Left cardiac atrium (tissue), 4 donors: ENCODE measurements at regions not wholly inside any gene's neighbourhood (a gene's known extent, or its start where the extent isn't known, plus 50 kb on each side); places are given as distances from the start of the nearest gene placed in this dataset.
A peak's percentile ranks its signal among the peaks of the same experiment; 100 is the strongest.
"Not testable (repeated sequence)": the region's sequence is repeated elsewhere in the genome, so short reads cannot be mapped to it uniquely, and the experiment has no call there.

Experiments
- ATAC-seq, 2 donors: fragments of 200-7000 bp; cut with Tn5 transposase; one replicate each; pipeline ENCODE4 v1.9.1; 2020; ENCODE audit warnings: mild to moderate bottlenecking in 2 of 2, moderate library complexity in 2 of 2
- DNase-seq: peaks from one replicate; pipeline ENCODE4 v3.0.0-alpha.2; 2020
- intact Hi-C, 2 donors: fragments of 100-400 bp; cut with DNase I; formaldehyde crosslinking; loops; one replicate each; pipeline versions ENCODE4 v1.14.1 to v1.15.1; 2022 to 2023
- donor health status: DM: no; HTN: yes; CAD: no.
- donor health status: DM: no; HTN: yes; CAD: no; lungs with severe emphysema.
- donor health status: DM: yes; HTN: yes; CAD: no.
- donor health status: Dilated cardiomyopathy.

- intact Hi-C loops: loop anchor here in 1 of 2 donors (10.0 kb wide), 1 partner anchor 241 kb away; the partner anchor contains the start of gene IRS1
- ATAC-seq (no peak), DNase-seq (no peak)
Observed at GRCh38 chr2:226553333-226553732, 246.3 kb downstream of the IRS1 start.

GRCh38 chr2:226552571-226553285 is 246.9 kb downstream of the IRS1 start:
- DNase-seq (no peak), ATAC-seq (no peak)
- intact Hi-C loops: loop anchor here in 1 of 2 donors (10.0 kb wide), 1 partner anchor 242 kb away; the partner anchor contains the start of gene IRS1

- ATAC-seq (no peak), DNase-seq (no peak)
- intact Hi-C loops: loop anchor here in 1 of 2 donors (10.0 kb wide), 1 partner anchor 243 kb away; the partner anchor contains the start of gene IRS1
Observed at GRCh38 chr2:226551522-226552250, 247.9 kb downstream of the IRS1 start.

- intact Hi-C loops: loop anchor here in 1 of 2 donors (10.0 kb wide), 1 partner anchor 244 kb away; the partner anchor contains the start of gene IRS1
- no peak for ATAC-seq
- no peak for DNase-seq
Observed at GRCh38 chr2:226550801-226551200, 248.8 kb downstream of the IRS1 start.

- intact Hi-C loops: no loop called here
- ATAC-seq (peak; percentile 22 to 34), DNase-seq (no peak)
Observed at GRCh38 chr2:226548732-226549131, 250.9 kb downstream of the IRS1 start.

GRCh38 chr2:226544596-226545210 is 254.9 kb downstream of the IRS1 start:
- DNase-seq (no peak), ATAC-seq (no peak)
- intact Hi-C loops: no loop called here

- no peak for DNase-seq
- intact Hi-C loops: no loop called here
- ATAC-seq: peak in 1 of 2 donors; percentile 58
Observed at GRCh38 chr2:226540204-226540994, 259.2 kb downstream of the IRS1 start.

GRCh38 chr2:226536410-226536809 is 263.2 kb downstream of the IRS1 start:
- ATAC-seq: no peak
- DNase-seq: no peak
- intact Hi-C loops: no loop called here

- ATAC-seq, DNase-seq, intact Hi-C loops: not testable (repeated sequence)
Observed at GRCh38 chr2:226532976-226533375, 266.6 kb downstream of the IRS1 start.

GRCh38 chr2:226531061-226531810 is 268.4 kb downstream of the IRS1 start:
- intact Hi-C loops: no loop called here
- DNase-seq (no peak), ATAC-seq (no peak)

- no peak for DNase-seq
- intact Hi-C loops: no loop called here
- no peak for ATAC-seq
Observed at GRCh38 chr2:226529556-226529955, 270.1 kb downstream of the IRS1 start.

- DNase-seq: no peak
- ATAC-seq: no peak
- intact Hi-C loops: no loop called here
Observed at GRCh38 chr2:226526716-226527115, 272.9 kb downstream of the IRS1 start.

- ATAC-seq (peak; percentile 23 to 58), DNase-seq (no peak)
- intact Hi-C loops: no loop called here
Observed at GRCh38 chr2:226524381-226524843, 275.2 kb downstream of the IRS1 start.

GRCh38 chr2:226520723-226521122 is 278.9 kb downstream of the IRS1 start:
- intact Hi-C loops: no loop called here
- DNase-seq (no peak), ATAC-seq (peak in 1 of 2 donors; percentile 55)

GRCh38 chr2:226515344-226516055 is 284.1 kb downstream of the IRS1 start:
- no peak for ATAC-seq
- intact Hi-C loops: no loop called here
- DNase-seq: no peak

- ATAC-seq (no peak), DNase-seq (no peak)
Observed at GRCh38 chr2:226514895-226515294, 284.7 kb downstream of the IRS1 start.

GRCh38 chr2:226511311-226511710 is 288.3 kb downstream of the IRS1 start:
- ATAC-seq (no peak), DNase-seq (no peak)
- intact Hi-C loops: no loop called here

More at GRCh38 chr2:226514895-226515294, 284.7 kb downstream of the IRS1 start:
- intact Hi-C loops: no loop called here

GRCh38 chr2:226508683-226509082 is 290.9 kb downstream of the IRS1 start:
- DNase-seq (no peak), ATAC-seq (peak in 1 of 2 donors; percentile 59)
- intact Hi-C loops: no loop called here
